ENCODE measurements at regions not wholly inside any gene's neighbourhood (a gene's known extent, or its start where the extent isn't known, plus 50 kb on each side); places are given as distances from the start of the nearest gene placed in this dataset.
"Not testable (repeated sequence)": the region's sequence is repeated elsewhere in the genome, so short reads cannot be mapped to it uniquely, and the experiment has no call there.

GRCh38 chr2:238502088-238502810, 75.5 kb downstream of the ASB1 start:
- no peak for DNase-seq

GRCh38 chr2:238502956-238503791, 76.4 kb downstream of the ASB1 start:
- no peak for DNase-seq

- DNase-seq = no peak
Observed at GRCh38 chr2:238504181-238504931, 77.6 kb downstream of the ASB1 start.

GRCh38 chr2:238505119-238505891, 78.6 kb downstream of the ASB1 start:
- DNase-seq = no peak

- DNase-seq = no peak
Observed at GRCh38 chr2:238505892-238506280, 79.2 kb downstream of the ASB1 start.

- no peak for DNase-seq
Observed at GRCh38 chr2:238506371-238507068, 79.8 kb downstream of the ASB1 start.

GRCh38 chr2:238507836-238508235, 81.1 kb downstream of the ASB1 start:
- DNase-seq = no peak

- DNase-seq = no peak
Observed at GRCh38 chr2:238509151-238509835, 82.6 kb downstream of the ASB1 start.

- DNase-seq = no peak
Observed at GRCh38 chr2:238509903-238510302, 83.2 kb downstream of the ASB1 start.

- no peak for DNase-seq
Observed at GRCh38 chr2:238510911-238511613, 84.3 kb downstream of the ASB1 start.

- no peak for DNase-seq
Observed at GRCh38 chr2:238511614-238511950, 84.9 kb downstream of the ASB1 start.

- DNase-seq = no peak
Observed at GRCh38 chr2:238512247-238512867, 85.6 kb downstream of the ASB1 start.

GRCh38 chr2:238513346-238513745, 86.6 kb downstream of the ASB1 start:
- DNase-seq = no peak

GRCh38 chr2:238514024-238514423, 87.3 kb downstream of the ASB1 start:
- not testable (repeated sequence) for DNase-seq

- DNase-seq = no peak
Observed at GRCh38 chr2:238515377-238515776, 88.7 kb downstream of the ASB1 start.

- DNase-seq = no peak
Observed at GRCh38 chr2:238517209-238517608, 90.5 kb downstream of the ASB1 start.

- DNase-seq = no peak
Observed at GRCh38 chr2:238518172-238518820, 91.6 kb downstream of the ASB1 start.

GRCh38 chr2:238518821-238519186, 92.1 kb downstream of the ASB1 start:
- DNase-seq = no peak

GRCh38 chr2:238520359-238520886, 93.7 kb downstream of the ASB1 start:
- DNase-seq = no peak

- no peak for DNase-seq
Observed at GRCh38 chr2:238521002-238521401, 94.3 kb downstream of the ASB1 start.

Measured in CD4-positive, alpha-beta T cell treated with Interleukin-17A for 4 hours (primary cell).